Endometrium (tissue), 2 donors: ENCODE measurements at regions not wholly inside any gene's neighbourhood (a gene's known extent, or its start where the extent isn't known, plus 50 kb on each side); places are given as distances from the start of the nearest gene placed in this dataset.
"Not testable (repeated sequence)": the region's sequence is repeated elsewhere in the genome, so short reads cannot be mapped to it uniquely, and the experiment has no call there.

ENCODE experiments used
- FAIRE-seq: peaks from 2 replicates; lab custom pipeline; 2012; peaks lifted over from hg19 to GRCh38; lab: Jason Lieb, UNC
- donor health status: control.
- donor health status: control.

DNA sequence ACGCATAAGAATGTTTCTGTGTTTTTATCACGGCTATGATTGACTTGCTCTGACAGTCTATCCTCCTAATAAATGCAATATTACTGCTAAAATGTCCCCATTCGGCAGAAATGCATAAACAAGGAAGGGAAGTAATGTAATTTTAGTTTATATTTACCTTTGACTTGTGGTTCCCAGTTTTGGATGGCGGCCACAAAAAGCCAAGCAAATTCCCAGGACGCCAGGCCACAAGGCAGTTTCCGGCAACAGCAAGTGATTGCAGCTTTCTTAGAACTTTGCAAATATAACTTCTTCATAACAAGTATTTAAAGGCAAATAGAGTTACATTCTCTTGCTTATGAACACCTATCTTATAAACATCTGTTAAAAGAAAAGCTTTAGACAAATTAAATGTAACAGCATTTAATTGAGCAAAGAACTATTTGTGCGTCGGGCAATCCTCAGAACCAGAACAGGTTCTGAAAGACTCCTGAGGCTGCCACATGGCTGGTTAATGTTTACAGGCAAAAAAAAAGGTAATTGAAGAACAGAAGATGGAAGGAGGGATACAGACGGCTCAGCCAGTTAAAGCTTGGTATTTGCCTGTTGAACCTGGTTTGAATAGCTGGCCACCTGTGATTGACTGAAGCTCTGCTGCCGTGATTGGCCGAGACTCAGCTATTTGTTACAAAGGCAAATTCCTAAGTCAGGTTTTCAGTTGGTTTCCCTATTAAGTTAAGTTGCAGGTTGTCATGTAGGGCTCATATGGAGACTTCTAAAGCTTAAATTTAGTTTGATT is 80.8 kb downstream of the C21orf91 start:
- no peak for FAIRE-seq

GRCh38 chr21:17736072-17736471 is 83.1 kb downstream of the C21orf91 start:
- FAIRE-seq, result no peak

- FAIRE-seq, result no peak
These were observed 85.9 kb downstream of the C21orf91 start for GRCh38 chr21:17733209-17733608.

- FAIRE-seq, result no peak
These were observed 86.8 kb downstream of the C21orf91 start for GRCh38 chr21:17732306-17732705.

DNA sequence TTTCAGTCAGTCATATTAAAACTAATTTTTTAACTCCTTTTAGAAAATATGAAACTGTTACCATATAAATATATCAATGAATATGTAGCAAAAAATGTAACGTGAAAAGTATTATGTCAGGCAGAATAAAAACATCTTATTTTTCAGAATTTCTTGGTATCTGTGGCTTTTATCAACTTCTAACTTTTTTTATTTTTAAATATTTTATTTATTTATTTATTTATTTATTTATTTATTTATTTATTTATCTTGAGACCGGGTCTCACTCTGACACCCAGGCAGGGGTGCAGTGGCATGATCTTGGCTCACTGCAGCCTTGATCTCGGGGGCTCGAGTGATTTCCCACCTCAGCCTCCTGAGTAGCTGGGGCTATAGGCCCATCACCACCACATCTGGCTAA is 87.6 kb downstream of the C21orf91 start:
- peak; percentile 90 for FAIRE-seq

- FAIRE-seq, result no peak
These were observed 88.4 kb downstream of the C21orf91 start for GRCh38 chr21:17730782-17731181.

DNA sequence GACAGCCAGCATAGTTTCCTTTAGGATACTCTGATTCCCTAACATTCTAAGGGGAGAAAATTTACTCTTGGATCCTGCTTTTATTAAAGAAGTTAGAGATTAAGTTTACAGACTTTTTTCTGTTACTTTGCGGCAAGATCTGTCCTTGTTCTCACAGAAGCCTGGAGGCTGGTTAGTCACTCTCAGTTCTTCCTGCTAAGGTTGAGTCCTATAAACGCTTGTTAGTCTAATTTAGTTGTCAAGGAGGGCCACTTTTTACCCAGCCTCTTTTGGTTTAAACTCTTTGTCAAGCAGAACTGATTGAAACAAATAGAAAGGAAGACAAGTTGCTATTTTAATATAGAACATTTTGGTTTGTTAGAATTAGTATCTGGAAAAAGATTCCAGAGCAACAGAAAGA is 89.7 kb downstream of the C21orf91 start:
- no peak for FAIRE-seq

DNA sequence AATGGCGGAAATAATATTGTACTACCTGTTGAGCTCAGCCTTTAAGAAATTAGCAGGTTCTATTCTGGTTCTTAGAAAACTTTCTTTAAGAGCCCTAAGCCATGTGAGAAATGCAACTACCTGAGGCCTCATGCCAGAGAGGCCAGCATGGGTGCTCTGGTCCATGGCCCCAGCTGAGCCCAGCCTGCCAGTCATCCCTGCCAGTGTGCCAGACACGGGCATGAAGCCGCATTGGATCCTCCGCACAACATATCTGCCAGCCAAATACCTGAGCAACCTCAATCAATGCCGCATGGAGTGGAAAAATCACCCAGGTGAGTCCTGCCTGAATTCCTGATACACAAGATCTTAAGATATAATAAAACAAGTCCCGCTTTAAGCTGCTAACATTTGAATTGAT is 91.8 kb downstream of the C21orf91 start:
- no peak for FAIRE-seq

GRCh38 chr21:17726047-17726829 is 92.9 kb downstream of the C21orf91 start:
- FAIRE-seq, result no peak

DNA sequence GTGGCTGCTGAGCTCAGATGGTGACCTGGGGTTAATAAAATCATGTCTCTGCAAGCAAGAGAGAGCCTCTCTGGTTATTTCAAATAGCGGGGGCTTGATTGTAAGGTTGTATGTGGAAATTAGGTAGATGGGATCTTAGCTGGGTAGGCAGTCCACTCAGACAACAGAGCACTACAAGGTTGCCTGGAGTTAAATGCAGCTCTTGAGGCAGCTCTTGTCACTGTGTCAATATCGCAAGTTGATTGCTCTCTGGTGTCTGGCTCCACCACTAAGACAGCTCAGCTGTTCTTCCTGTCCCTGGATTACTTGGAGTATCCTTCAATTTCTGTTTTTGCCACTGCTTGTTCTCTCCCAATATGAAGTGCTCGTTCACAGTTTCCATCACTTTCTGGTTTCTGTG is 93.8 kb downstream of the C21orf91 start:
- FAIRE-seq, result no peak

DNA sequence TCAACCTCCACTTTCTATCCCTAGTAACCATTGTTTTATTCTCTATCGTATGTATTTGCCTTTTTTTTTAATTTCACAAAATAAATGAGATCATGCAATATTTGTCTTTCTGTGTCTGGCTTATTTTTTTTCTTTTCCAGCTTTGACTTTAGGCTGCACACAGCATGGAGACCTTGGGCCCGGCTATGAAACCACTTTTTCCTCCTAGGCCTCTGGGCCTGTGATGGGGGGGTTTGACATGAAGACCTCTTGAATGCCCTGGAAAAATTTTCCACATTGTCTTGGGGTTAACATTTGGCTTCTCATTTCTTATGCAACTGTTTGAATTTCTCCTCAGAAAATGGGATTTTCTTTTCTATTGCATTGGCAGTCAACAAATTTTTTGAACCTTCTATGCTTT is 100.2 kb upstream of the BTG3 start:
- FAIRE-seq, result no peak

DNA sequence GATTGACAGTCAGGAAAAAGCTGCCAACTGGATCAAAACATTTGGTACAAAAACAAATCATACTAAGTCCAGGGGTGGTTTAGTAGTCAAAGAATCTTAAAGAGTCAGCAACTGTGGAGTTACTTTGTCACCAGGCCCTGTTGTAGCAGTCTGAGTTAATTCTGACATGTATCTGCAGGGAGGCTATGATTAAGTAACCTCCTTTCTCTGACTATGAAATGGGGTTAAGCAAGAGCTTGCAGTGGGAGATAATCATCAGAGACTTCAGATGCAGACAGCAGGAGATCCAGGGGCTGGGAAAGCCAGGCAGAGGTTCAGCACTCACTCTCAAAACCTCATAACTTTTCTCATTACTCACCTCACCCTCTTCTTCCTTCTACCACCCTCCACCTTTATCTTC is 99.2 kb upstream of the BTG3 start:
- no peak for FAIRE-seq

DNA sequence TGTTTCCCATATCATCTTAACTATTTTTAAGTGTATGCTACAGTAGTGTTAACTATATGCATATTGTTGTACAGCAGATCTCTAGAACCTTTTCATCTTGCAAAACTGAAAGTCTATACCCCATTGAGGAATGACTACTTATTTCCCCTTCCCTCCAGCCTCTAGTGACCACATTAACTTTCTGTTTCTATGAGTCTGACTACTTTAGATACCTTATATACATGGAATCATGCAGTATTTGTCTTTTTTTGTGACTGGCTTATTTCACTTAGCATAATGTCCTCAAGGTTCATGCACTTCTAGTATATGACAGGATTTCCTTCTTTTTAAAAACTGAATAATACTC is 96.5 kb upstream of the BTG3 start:
- no peak for FAIRE-seq

DNA sequence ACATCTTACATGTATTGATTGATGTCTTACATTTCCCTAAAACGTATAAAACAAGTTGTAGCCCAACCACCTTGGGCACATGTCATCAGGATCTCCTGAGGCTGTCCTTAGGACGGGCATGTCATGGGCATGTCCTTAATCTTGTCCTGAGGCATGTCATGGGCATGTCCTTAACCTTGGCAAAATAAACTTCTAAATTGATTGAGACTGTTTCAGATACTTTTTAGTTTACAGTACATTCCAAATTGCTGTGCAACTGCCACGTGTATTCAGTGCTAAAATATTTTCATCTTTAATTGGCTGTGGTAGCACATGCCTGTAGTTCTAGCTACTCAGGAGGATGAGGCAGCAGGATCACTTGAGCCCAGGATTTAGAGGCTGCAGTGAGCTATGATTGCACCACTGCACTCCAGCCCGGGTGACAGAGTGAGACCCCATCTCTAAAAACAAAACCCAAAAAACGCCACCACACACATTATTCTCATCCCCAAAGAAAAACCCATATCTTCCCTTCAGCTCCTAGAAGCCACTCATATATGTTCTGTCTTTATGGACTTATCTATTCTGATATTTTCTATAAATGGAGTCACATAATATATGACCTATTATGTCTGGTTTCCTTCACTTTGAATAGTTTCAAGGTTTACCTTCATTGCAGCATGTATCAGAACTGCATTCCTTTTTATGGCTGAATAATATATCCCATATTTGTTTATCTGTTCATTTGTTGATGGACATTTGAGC is 96.0 kb upstream of the BTG3 start:
- no peak for FAIRE-seq

DNA sequence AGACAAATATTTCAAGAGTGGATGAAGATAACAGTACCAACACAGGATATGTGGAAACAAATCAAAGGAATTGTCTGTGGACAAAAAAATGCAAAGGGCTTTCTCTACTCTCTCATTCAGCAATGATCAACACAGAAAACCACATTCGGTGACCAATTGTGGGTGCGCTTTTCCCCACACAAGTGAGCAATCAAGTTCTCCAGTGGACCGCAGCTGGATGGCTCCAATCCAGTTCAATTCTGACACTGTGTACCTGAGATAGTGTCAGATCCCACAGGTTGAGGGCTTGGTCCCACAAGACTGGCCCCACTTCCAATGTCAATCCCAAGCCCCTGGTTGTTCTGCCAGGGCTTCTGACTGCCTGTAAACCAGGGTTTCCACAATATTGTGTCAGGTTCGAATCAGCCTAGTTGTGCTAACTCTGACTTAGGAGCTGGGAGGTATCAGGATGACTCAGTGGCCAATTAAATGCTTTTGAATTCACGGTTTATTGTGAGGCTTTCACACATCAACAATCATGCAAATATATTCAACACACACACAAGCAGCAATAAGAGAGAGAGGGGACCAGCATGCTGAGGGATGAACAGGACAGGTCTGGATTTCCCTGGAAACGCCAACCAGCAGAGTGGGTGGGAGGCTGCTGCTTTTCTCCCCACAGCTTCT is 87.0 kb upstream of the BTG3 start:
- no peak for FAIRE-seq

DNA sequence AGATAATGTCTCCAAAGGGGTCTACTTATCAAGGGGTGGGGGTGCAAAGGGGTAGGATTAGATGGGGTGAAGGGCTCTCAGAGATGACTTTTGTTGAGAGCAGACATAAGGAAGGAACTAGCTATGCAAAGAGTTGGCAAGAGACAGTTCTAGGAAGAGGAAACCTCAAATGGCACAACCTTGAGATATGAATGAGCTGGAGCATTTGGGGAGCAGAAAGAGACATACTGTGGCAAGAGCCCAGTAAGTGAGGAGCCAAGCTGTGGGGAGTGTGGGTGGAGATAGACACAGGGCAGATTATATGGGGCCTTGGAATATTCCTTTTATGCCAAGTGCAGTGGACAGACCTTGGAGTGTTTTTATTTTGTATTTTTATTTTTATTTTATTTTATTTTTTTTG is 84.8 kb upstream of the BTG3 start:
- FAIRE-seq, result no peak

GRCh38 chr21:17694416-17694815 is 81.7 kb upstream of the BTG3 start:
- not testable (repeated sequence) for FAIRE-seq

GRCh38 chr21:17693801-17694200 is 81.1 kb upstream of the BTG3 start:
- no peak for FAIRE-seq

DNA sequence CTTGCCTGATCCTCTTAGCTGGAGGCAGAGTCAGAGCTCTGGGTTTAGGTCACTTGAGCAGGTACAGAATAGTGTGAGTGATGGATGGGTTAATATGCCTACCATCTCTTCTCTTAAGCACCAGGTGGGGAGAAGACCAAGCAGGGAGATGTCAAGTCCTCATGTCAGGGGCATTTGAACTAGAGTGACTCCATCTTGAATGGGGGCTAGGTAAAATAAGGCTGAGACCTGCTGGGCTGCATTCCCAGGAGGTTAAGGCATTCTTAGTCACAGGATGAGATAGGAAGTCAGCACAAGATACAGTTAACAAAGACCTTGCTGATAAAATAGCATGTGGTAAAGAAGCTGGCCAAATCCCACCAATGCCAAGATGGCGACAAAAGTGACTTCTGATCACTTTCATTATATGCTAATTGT is 77.4 kb upstream of the BTG3 start:
- no peak for FAIRE-seq

GRCh38 chr21:17688912-17689874 is 76.5 kb upstream of the BTG3 start:
- no peak for FAIRE-seq

GRCh38 chr21:17682924-17683323 is 70.2 kb upstream of the BTG3 start:
- no peak for FAIRE-seq
